ENCODE measurements at regions not wholly inside any gene's neighbourhood (a gene's known extent, or its start where the extent isn't known, plus 50 kb on each side); places are given as distances from the start of the nearest gene placed in this dataset.

GRCh38 chr2:81542119-81542518, 1237.6 kb upstream of the LRRTM1 start:
- H3K4me3 ChIP-seq (ENCODE audit: low read depth, low read length) = no peak overlapping the region
- no peak for TF ChIP-seq CTCF (IDR thresholded peaks at IDR 0.05; ENCODE audit: insufficient read depth, low read length)
- no peak for DNase-seq (ENCODE audit: low read depth)

- H3K4me3 ChIP-seq (ENCODE audit: low read depth, low read length) = no peak overlapping the region
- TF ChIP-seq CTCF (IDR thresholded peaks at IDR 0.05; ENCODE audit: insufficient read depth, low read length) = no peak
- DNase-seq (ENCODE audit: low read depth) = no peak
Measured at GRCh38 chr2:81529944-81530343, 1225.4 kb upstream of the LRRTM1 start.

GRCh38 chr2:81528852-81529480, 1224.4 kb upstream of the LRRTM1 start:
- no peak for TF ChIP-seq CTCF (IDR thresholded peaks at IDR 0.05; ENCODE audit: insufficient read depth, low read length)
- H3K4me3 ChIP-seq (ENCODE audit: low read depth, low read length) = no peak overlapping the region
- no peak for DNase-seq (ENCODE audit: low read depth)

GRCh38 chr2:81523344-81523743, 1218.8 kb upstream of the LRRTM1 start:
- no peak for DNase-seq (ENCODE audit: low read depth)
- H3K4me3 ChIP-seq (ENCODE audit: low read depth, low read length) = no peak overlapping the region
- no peak for TF ChIP-seq CTCF (IDR thresholded peaks at IDR 0.05; ENCODE audit: insufficient read depth, low read length)

GRCh38 chr2:81513328-81513727, 1208.8 kb upstream of the LRRTM1 start:
- no peak for TF ChIP-seq CTCF (IDR thresholded peaks at IDR 0.05; ENCODE audit: insufficient read depth, low read length)
- H3K4me3 ChIP-seq (ENCODE audit: low read depth, low read length) = no peak overlapping the region
- DNase-seq (ENCODE audit: low read depth) = no peak

- DNase-seq (ENCODE audit: low read depth) = no peak
- no peak for TF ChIP-seq CTCF (IDR thresholded peaks at IDR 0.05; ENCODE audit: insufficient read depth, low read length)
- no peak overlapping the region for H3K4me3 ChIP-seq (ENCODE audit: low read depth, low read length)
Measured at GRCh38 chr2:81505586-81505985, 1201.0 kb upstream of the LRRTM1 start.

- H3K4me3 ChIP-seq (ENCODE audit: low read depth, low read length) = no peak overlapping the region
- DNase-seq (ENCODE audit: low read depth) = no peak
- no peak for TF ChIP-seq CTCF (IDR thresholded peaks at IDR 0.05; ENCODE audit: insufficient read depth, low read length)
Measured at GRCh38 chr2:81495556-81495955, 1191.0 kb upstream of the LRRTM1 start.

Data from fibroblast of the aortic adventitia (primary cell).